Spleen (tissue), 11 donors: ENCODE measurements at regions not wholly inside any gene's neighbourhood (a gene's known extent, or its start where the extent isn't known, plus 50 kb on each side); places are given as distances from the start of the nearest gene placed in this dataset.

ENCODE experiments used
- DNase-seq: peaks from one replicate; pipeline ENCODE4 v3.0.0-alpha.2; 2020
- H3K27ac ChIP-seq, 8 donors: fragments of 200-600 bp; sonication (generic) in 7 of 8; 1 replicate in 4 of 8; 2 replicates in 4 of 8; pipeline versions ENCODE4 v1.5.0 to v1.8.0; 2016 to 2021; ENCODE audit warnings: inconsistent platforms in 4 of 8, mild to moderate bottlenecking in 4 of 8, moderate library complexity in 1 of 8
- H3K27me3 ChIP-seq, 7 donors: fragments of 200-600 bp; sonication (generic) in 6 of 7; replicated peaks in 1 of 7; 1 replicate in 4 of 7; 2 replicates in 3 of 7; pipeline versions ENCODE4 v1.5.0 to v1.8.0; 2016 to 2021; ENCODE audit warnings: inconsistent platforms in 3 of 7, mild to moderate bottlenecking in 1 of 7
- H3K36me3 ChIP-seq, 6 donors: fragments of 200-600 bp; sonication (generic) in 5 of 6; 1 replicate in 4 of 6; 2 replicates in 2 of 6; pipeline versions ENCODE4 v1.5.0 to v1.8.0; 2016 to 2021; ENCODE audit warnings: inconsistent platforms in 2 of 6
- H3K4me1 ChIP-seq, 6 donors: fragments of 200-600 bp; sonication (generic) in 5 of 6; 1 replicate in 3 of 6; 2 replicates in 3 of 6; pipeline versions ENCODE4 v1.5.0 to v1.8.0; 2016 to 2021; ENCODE audit warnings: inconsistent platforms in 3 of 6
- H3K4me3 ChIP-seq, 8 donors: fragments of 200-600 bp; sonication (generic) in 7 of 8; 1 replicate in 4 of 8; 2 replicates in 4 of 8; pipeline versions ENCODE4 v1.5.0 to v1.8.0; 2016 to 2021; ENCODE audit warnings: inconsistent platforms in 4 of 8, mild to moderate bottlenecking in 4 of 8, moderate library complexity in 2 of 8
- H3K9me3 ChIP-seq, 8 donors: fragments of 200-600 bp; sonication (generic) in 7 of 8; 1 replicate in 4 of 8; 2 replicates in 4 of 8; pipeline versions ENCODE4 v1.5.0 to v1.8.0; 2016 to 2021; ENCODE audit warnings: inconsistent platforms in 4 of 8
- CTCF ChIP-seq, 11 experiments: fragments of 200-600 bp in 7 of 11; fragments of 450-650 bp in 4 of 11; sonication (generic) in 4 of 11; IDR thresholded peaks in 8 of 11; conservative IDR thresholded peaks in 3 of 11; 1 replicate in 7 of 11; 2 replicates in 4 of 11; pipeline versions ENCODE4 v1.4.0 to v1.8.0; 2016 to 2021; ENCODE audit warnings: antibody characterized with exemption in 11 of 11, inconsistent platforms in 4 of 11, mild to moderate bottlenecking in 1 of 11
- POLR2A ChIP-seq, 3 donors: fragments of 450-650 bp; IDR thresholded peaks; one replicate each; pipeline ENCODE4 v1.5.1; 2017; ENCODE audit warnings: antibody characterized with exemption in 3 of 3, mild to moderate bottlenecking in 1 of 3
- POLR2AphosphoS5 ChIP-seq, 3 donors: sonication (generic); formaldehyde crosslinking; IDR thresholded peaks; one replicate each; pipeline ENCODE4 v1.5.1; 2017; ENCODE audit warnings: antibody characterized with exemption in 3 of 3
- WGBS, 5 donors: extraction: QIAGEN DNeasy Blood & Tissue Kit in 3 of 5; methylation state at CpG; one replicate each; pipeline versions ENCODE4 v1.1.5 to v1.1.7; 2013 to 2018; 5-methylcytosine and 5-hydroxymethylcytosine counted together
- intact Hi-C: fragments of 100-400 bp; cut with DNase I; formaldehyde crosslinking; loops from one replicate; pipeline ENCODE4 v1.15.0; 2023; ENCODE audit warnings: low total_unique reads
- donor health status: healthy with polysubstance abuse.
- donor health status: DM: no; HTN: no; CAD: no; lungs with moderate emphysema.
- donor health status: DM: no; HTN: no; CAD: no.
- donor health status: Bipolar disorder and iron deficiency.
- donor health status: healthy.
- donor health status: DM: no; HTN: no; CAD: no.
- donor health status: DM: yes; HTN: yes; CAD: no.

- H3K27ac ChIP-seq, result no peak overlapping the region
- WGBS, 5 donors, result 70 to 90% (median 82%) methylated on average over 4 of the region's 4 CpGs
- TF ChIP-seq CTCF (IDR thresholded peaks at IDR 0.05 in 8 of 11, conservative IDR thresholded peaks at IDR 0.05 in 3 of 11) (no peak), POLR2A (IDR thresholded peaks at IDR 0.05) (no peak), POLR2AphosphoS5 (IDR thresholded peaks at IDR 0.05) (no peak)
- H3K4me1 ChIP-seq, result no peaks in the 10 kb centered on the region
- H3K36me3 ChIP-seq, result no peaks in the 10 kb centered on the region
- no peaks in the 10 kb centered on the region for H3K27me3 ChIP-seq
- no peak overlapping the region for H3K4me3 ChIP-seq
- intact Hi-C loops, result no loop called here
- no peaks in the 10 kb centered on the region for H3K9me3 ChIP-seq
- DNase-seq, result no peak
Observed at GRCh38 chr9:26513730-26514129, 378.9 kb downstream of the CAAP1 start.

GRCh38 chr9:26510137-26510536, 382.5 kb downstream of the CAAP1 start:
- Histone ChIP-seq H3K4me1 (no peaks in the 10 kb centered on the region), H3K9me3 (no peaks in the 10 kb centered on the region), H3K36me3 (no peaks in the 10 kb centered on the region), H3K27me3 (no peaks in the 10 kb centered on the region), H3K27ac (no peak overlapping the region), H3K4me3 (no peak overlapping the region)
- WGBS, 5 donors, result 59 to 83% (median 73%) methylated on average over 3 of the region's 3 CpGs
- TF ChIP-seq POLR2AphosphoS5 (IDR thresholded peaks at IDR 0.05) (no peak), CTCF (IDR thresholded peaks at IDR 0.05 in 8 of 11, conservative IDR thresholded peaks at IDR 0.05 in 3 of 11) (no peak)
- no peak for DNase-seq
- intact Hi-C loops, result no loop called here

- Histone ChIP-seq H3K36me3 (no peaks in the 10 kb centered on the region), H3K9me3 (no peaks in the 10 kb centered on the region), H3K4me3 (no peak overlapping the region), H3K27ac (no peak overlapping the region), H3K27me3 (no peaks in the 10 kb centered on the region), H3K4me1 (no peaks in the 10 kb centered on the region)
- no peak for DNase-seq
- intact Hi-C loops, result no loop called here
- TF ChIP-seq CTCF (IDR thresholded peaks at IDR 0.05 in 8 of 11, conservative IDR thresholded peaks at IDR 0.05 in 3 of 11), result no peak
- no peak for TF ChIP-seq POLR2A (IDR thresholded peaks at IDR 0.05)
- TF ChIP-seq POLR2AphosphoS5 (IDR thresholded peaks at IDR 0.05), result no peak
- 80 to 93% (median 87%) methylated on average over 3 of the region's 3 CpGs for WGBS, 5 donors
Observed at GRCh38 chr9:26508897-26509296, 383.7 kb downstream of the CAAP1 start.

- Histone ChIP-seq H3K27me3 (no peaks in the 10 kb centered on the region), H3K27ac (no peak overlapping the region), H3K9me3 (no peaks in the 10 kb centered on the region), H3K4me3 (no peak overlapping the region), H3K36me3 (no peaks in the 10 kb centered on the region), H3K4me1 (no peaks in the 10 kb centered on the region)
- no peak for TF ChIP-seq CTCF (IDR thresholded peaks at IDR 0.05 in 8 of 11, conservative IDR thresholded peaks at IDR 0.05 in 3 of 11)
- TF ChIP-seq POLR2A (IDR thresholded peaks at IDR 0.05), result no peak
- TF ChIP-seq POLR2AphosphoS5 (IDR thresholded peaks at IDR 0.05), result no peak
- 35 to 56% (median 47%) methylated on average over 2 of the region's 2 CpGs for WGBS, 5 donors
- no peak for DNase-seq
- intact Hi-C loops, result no loop called here
Observed at GRCh38 chr9:26504057-26504456, 388.5 kb downstream of the CAAP1 start.
